ENCODE measurements at regions not wholly inside any gene's neighbourhood (a gene's known extent, or its start where the extent isn't known, plus 50 kb on each side); places are given as distances from the start of the nearest gene placed in this dataset.

- no peak overlapping the region for H2AFZ ChIP-seq (ENCODE audit: low read length)
- H3K9me3 ChIP-seq (ENCODE audit: insufficient read depth, low read depth, low read length), result no peaks in the 10 kb centered on the region
- TF ChIP-seq EZH2phosphoT487 (IDR thresholded peaks at IDR 0.05; ENCODE audit: borderline replicate concordance), result no peak
- TF ChIP-seq CTCF (conservative IDR thresholded peaks at IDR 0.05; ENCODE audit: low read length), result no peak
- H4K20me1 ChIP-seq (ENCODE audit: insufficient read depth, low read length, poor library complexity, severe bottlenecking), result no peaks in the 10 kb centered on the region
- H3K4me2 ChIP-seq (ENCODE audit: low read depth, low read length, poor library complexity, severe bottlenecking), result no peak overlapping the region
- H3K79me2 ChIP-seq (ENCODE audit: insufficient read depth, low read length), result no peaks in the 10 kb centered on the region
- no peaks in the 10 kb centered on the region for H3K36me3 ChIP-seq (ENCODE audit: insufficient read depth, low read length)
- no peaks in the 10 kb centered on the region for H3K4me1 ChIP-seq (ENCODE audit: insufficient read depth, low read length, poor library complexity, severe bottlenecking)
- H3K27me3 ChIP-seq (ENCODE audit: insufficient read depth, low read length, poor library complexity, severe bottlenecking), result no peaks in the 10 kb centered on the region
- H3K4me3 ChIP-seq (ENCODE audit: low read length, poor library complexity, severe bottlenecking), result no peak overlapping the region
- H3K9me2 ChIP-seq (replicated peaks; ENCODE audit: low read depth, low read length), result no peaks in the 10 kb centered on the region
- H3K9ac ChIP-seq (ENCODE audit: low read depth, low read length, poor library complexity, severe bottlenecking), result no peak overlapping the region
- no peaks in the 10 kb centered on the region for H3F3A ChIP-seq (ENCODE audit: low read depth)
Measured at GRCh38 chr20:11778206-11778570, 139.5 kb upstream of the BTBD3 start.

- H3K27me3 ChIP-seq (ENCODE audit: insufficient read depth, low read length, poor library complexity, severe bottlenecking), result no peaks in the 10 kb centered on the region
- H2AFZ ChIP-seq (ENCODE audit: low read length), result no peak overlapping the region
- no peaks in the 10 kb centered on the region for H4K20me1 ChIP-seq (ENCODE audit: insufficient read depth, low read length, poor library complexity, severe bottlenecking)
- H3K4me2 ChIP-seq (ENCODE audit: low read depth, low read length, poor library complexity, severe bottlenecking), result no peak overlapping the region
- H3K79me2 ChIP-seq (ENCODE audit: insufficient read depth, low read length), result no peaks in the 10 kb centered on the region
- TF ChIP-seq EZH2phosphoT487 (IDR thresholded peaks at IDR 0.05; ENCODE audit: borderline replicate concordance) (no peak), CTCF (conservative IDR thresholded peaks at IDR 0.05; ENCODE audit: low read length) (no peak)
- no peaks in the 10 kb centered on the region for H3K9me2 ChIP-seq (replicated peaks; ENCODE audit: low read depth, low read length)
- no peaks in the 10 kb centered on the region for H3K9me3 ChIP-seq (ENCODE audit: insufficient read depth, low read depth, low read length)
- no peak overlapping the region for H3K4me3 ChIP-seq (ENCODE audit: low read length, poor library complexity, severe bottlenecking)
- no peaks in the 10 kb centered on the region for H3K36me3 ChIP-seq (ENCODE audit: insufficient read depth, low read length)
- peaks cover 3% of the 10 kb centered on the region for H3K4me1 ChIP-seq (ENCODE audit: insufficient read depth, low read length, poor library complexity, severe bottlenecking)
- no peak overlapping the region for H3K9ac ChIP-seq (ENCODE audit: low read depth, low read length, poor library complexity, severe bottlenecking)
- H3F3A ChIP-seq (ENCODE audit: low read depth), result no peaks in the 10 kb centered on the region
Measured at GRCh38 chr20:11780765-11781369, 136.8 kb upstream of the BTBD3 start.

GRCh38 chr20:11783102-11783850, 134.4 kb upstream of the BTBD3 start:
- Histone ChIP-seq H3K4me3 (ENCODE audit: low read length, poor library complexity, severe bottlenecking) (no peak overlapping the region), H2AFZ (ENCODE audit: low read length) (no peak overlapping the region), H3K9me3 (ENCODE audit: insufficient read depth, low read depth, low read length) (no peaks in the 10 kb centered on the region), H3K36me3 (ENCODE audit: insufficient read depth, low read length) (no peaks in the 10 kb centered on the region), H3K9me2 (replicated peaks; ENCODE audit: low read depth, low read length) (no peaks in the 10 kb centered on the region), H3K27me3 (ENCODE audit: insufficient read depth, low read length, poor library complexity, severe bottlenecking) (no peaks in the 10 kb centered on the region), H3K9ac (ENCODE audit: low read depth, low read length, poor library complexity, severe bottlenecking) (no peak overlapping the region), H3K4me1 (ENCODE audit: insufficient read depth, low read length, poor library complexity, severe bottlenecking) (peaks cover 6% of the 10 kb centered on the region), H3F3A (ENCODE audit: low read depth) (no peaks in the 10 kb centered on the region), H3K79me2 (ENCODE audit: insufficient read depth, low read length) (no peaks in the 10 kb centered on the region), H3K4me2 (ENCODE audit: low read depth, low read length, poor library complexity, severe bottlenecking) (no peak overlapping the region), H4K20me1 (ENCODE audit: insufficient read depth, low read length, poor library complexity, severe bottlenecking) (no peaks in the 10 kb centered on the region)
- no peak for TF ChIP-seq EZH2phosphoT487 (IDR thresholded peaks at IDR 0.05; ENCODE audit: borderline replicate concordance)
